AG09309 (cell line): ENCODE measurements at regions not wholly inside any gene's neighbourhood (a gene's known extent, or its start where the extent isn't known, plus 50 kb on each side); places are given as distances from the start of the nearest gene placed in this dataset.

Source experiments
- DNase-seq: peaks from one replicate; pipeline ENCODE4 v3.0.0-alpha.2; 2010; ENCODE audit warnings: low read depth
- H3K4me3 ChIP-seq: 2 replicates; pipeline ENCODE4 v1.5.1; 2011; ENCODE audit warnings: mild to moderate bottlenecking, low read depth, low read length, moderate library complexity; ENCODE audit not compliant: control insufficient read depth
- TF ChIP-seq, protein P1 (sequence below): IDR thresholded peaks from 2 replicates; pipeline ENCODE4 v1.5.1; 2011; ENCODE audit warnings: mild to moderate bottlenecking, low read depth, low read length, inconsistent platforms; ENCODE audit not compliant: insufficient read depth, control insufficient read depth; ENCODE audit errors: missing control alignments

DNA sequence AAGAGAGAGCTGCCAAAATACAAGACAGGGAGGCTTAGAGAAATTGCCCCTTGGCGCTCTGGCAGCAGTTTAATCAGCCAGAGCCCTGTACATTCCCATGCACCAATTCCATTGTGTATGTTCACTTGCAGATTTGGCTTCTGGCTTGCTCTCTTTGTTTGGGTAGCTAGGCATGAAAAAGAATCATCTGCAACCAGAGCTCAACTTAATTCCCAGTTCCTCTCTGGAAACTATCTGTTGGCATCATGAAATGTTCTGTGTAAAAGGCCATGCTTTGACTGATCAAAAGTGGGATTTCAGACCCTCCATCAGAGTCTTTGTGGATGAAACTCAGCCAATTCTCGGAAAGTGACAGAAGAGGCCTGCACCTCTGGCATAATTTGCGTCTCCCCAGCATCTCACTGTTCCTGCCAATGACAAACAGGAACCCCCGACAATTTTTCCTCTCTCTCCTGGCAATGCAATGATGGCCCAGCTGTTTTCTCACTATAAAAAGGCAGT is 53.8 kb upstream of the RAD23B start:
- DNase-seq = no peak
- H3K4me3 ChIP-seq = no peak overlapping the region
- TF ChIP-seq, protein P1, sequence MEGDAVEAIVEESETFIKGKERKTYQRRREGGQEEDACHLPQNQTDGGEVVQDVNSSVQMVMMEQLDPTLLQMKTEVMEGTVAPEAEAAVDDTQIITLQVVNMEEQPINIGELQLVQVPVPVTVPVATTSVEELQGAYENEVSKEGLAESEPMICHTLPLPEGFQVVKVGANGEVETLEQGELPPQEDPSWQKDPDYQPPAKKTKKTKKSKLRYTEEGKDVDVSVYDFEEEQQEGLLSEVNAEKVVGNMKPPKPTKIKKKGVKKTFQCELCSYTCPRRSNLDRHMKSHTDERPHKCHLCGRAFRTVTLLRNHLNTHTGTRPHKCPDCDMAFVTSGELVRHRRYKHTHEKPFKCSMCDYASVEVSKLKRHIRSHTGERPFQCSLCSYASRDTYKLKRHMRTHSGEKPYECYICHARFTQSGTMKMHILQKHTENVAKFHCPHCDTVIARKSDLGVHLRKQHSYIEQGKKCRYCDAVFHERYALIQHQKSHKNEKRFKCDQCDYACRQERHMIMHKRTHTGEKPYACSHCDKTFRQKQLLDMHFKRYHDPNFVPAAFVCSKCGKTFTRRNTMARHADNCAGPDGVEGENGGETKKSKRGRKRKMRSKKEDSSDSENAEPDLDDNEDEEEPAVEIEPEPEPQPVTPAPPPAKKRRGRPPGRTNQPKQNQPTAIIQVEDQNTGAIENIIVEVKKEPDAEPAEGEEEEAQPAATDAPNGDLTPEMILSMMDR = no peak
